ENCODE measurements at regions not wholly inside any gene's neighbourhood (a gene's known extent, or its start where the extent isn't known, plus 50 kb on each side); places are given as distances from the start of the nearest gene placed in this dataset.

- TF ChIP-seq POLR2AphosphoS5 (IDR thresholded peaks at IDR 0.05) (no peak), CTCF (IDR thresholded peaks at IDR 0.05) (no peak), POLR2A (IDR thresholded peaks at IDR 0.05) (no peak), EP300 (IDR thresholded peaks at IDR 0.05) (no peak)
Observed at GRCh38 chr9:32289756-32290155, 94.7 kb upstream of the ACO1 start.

Data from sigmoid colon (tissue), 4 donors.